ENCODE measurements at regions not wholly inside any gene's neighbourhood (a gene's known extent, or its start where the extent isn't known, plus 50 kb on each side); places are given as distances from the start of the nearest gene placed in this dataset.

DNA sequence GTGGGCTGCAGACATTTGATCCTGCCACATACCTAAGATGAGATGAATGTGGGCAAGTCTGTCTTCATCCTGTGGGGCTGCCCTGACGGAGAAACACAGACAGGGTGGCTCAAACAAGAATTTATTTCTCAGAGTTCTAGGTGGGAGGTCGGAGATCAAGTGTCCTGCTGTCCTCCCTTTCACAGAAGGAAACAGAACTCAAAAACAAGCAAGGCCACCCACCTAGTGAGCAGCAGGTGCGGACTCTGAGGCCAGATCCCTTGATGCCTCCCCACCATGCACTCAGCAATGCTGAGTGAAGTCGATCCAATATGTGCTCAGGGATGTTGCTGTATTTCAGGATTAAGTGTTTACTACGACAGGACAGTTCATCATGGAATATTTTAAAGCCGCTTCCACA lies 63.0 kb upstream of the SNTG2 start:
- no peaks in the 10 kb centered on the region for H3K4me1 ChIP-seq (ENCODE audit: insufficient read depth)
- 66 to 83% (median 71%) methylated on average over 6 of the region's 6 CpGs for WGBS, 3 donors
- no peak overlapping the region for H3K27ac ChIP-seq
- intact Hi-C loops (cut with DNase I): no loop called here
- TF ChIP-seq, protein P1, sequence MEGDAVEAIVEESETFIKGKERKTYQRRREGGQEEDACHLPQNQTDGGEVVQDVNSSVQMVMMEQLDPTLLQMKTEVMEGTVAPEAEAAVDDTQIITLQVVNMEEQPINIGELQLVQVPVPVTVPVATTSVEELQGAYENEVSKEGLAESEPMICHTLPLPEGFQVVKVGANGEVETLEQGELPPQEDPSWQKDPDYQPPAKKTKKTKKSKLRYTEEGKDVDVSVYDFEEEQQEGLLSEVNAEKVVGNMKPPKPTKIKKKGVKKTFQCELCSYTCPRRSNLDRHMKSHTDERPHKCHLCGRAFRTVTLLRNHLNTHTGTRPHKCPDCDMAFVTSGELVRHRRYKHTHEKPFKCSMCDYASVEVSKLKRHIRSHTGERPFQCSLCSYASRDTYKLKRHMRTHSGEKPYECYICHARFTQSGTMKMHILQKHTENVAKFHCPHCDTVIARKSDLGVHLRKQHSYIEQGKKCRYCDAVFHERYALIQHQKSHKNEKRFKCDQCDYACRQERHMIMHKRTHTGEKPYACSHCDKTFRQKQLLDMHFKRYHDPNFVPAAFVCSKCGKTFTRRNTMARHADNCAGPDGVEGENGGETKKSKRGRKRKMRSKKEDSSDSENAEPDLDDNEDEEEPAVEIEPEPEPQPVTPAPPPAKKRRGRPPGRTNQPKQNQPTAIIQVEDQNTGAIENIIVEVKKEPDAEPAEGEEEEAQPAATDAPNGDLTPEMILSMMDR (IDR thresholded peaks at IDR 0.05): no peak
- TF ChIP-seq POLR2A (IDR thresholded peaks at IDR 0.05) (no peak), EP300 (IDR thresholded peaks at IDR 0.05) (no peak)
- no peaks in the 10 kb centered on the region for H3K36me3 ChIP-seq
- H3K27me3 ChIP-seq: no peaks in the 10 kb centered on the region
- no peak overlapping the region for H3K4me3 ChIP-seq
- no peak for DNase-seq
- H3K9me3 ChIP-seq: no peaks in the 10 kb centered on the region

GRCh38 chr2:886072-887022 lies 64.3 kb upstream of the SNTG2 start:
- intact Hi-C loops (cut with DNase I): no loop called here
- Histone ChIP-seq H3K27ac (no peak overlapping the region), H3K36me3 (no peaks in the 10 kb centered on the region), H3K4me3 (no peak overlapping the region), H3K27me3 (no peaks in the 10 kb centered on the region), H3K4me1 (ENCODE audit: insufficient read depth) (no peaks in the 10 kb centered on the region), H3K9me3 (no peaks in the 10 kb centered on the region)
- DNase-seq: no peak
- no peak for TF ChIP-seq EP300 (IDR thresholded peaks at IDR 0.05)
- WGBS, 3 donors: 92 to 94% (median 93%) methylated on average over 34 of the region's 34 CpGs

GRCh38 chr2:885230-886071 lies 65.2 kb upstream of the SNTG2 start:
- 86 to 89% (median 87%) methylated on average over 26 of the region's 26 CpGs for WGBS, 3 donors
- intact Hi-C loops (cut with DNase I): no loop called here
- Histone ChIP-seq H3K27ac (no peak overlapping the region), H3K9me3 (no peaks in the 10 kb centered on the region), H3K36me3 (no peaks in the 10 kb centered on the region), H3K4me3 (no peak overlapping the region), H3K4me1 (ENCODE audit: insufficient read depth) (no peaks in the 10 kb centered on the region), H3K27me3 (no peaks in the 10 kb centered on the region)
- no peak for DNase-seq
- no peak for TF ChIP-seq POLR2A (IDR thresholded peaks at IDR 0.05)
- TF ChIP-seq EP300 (IDR thresholded peaks at IDR 0.05): no peak
- TF ChIP-seq, protein P1 (IDR thresholded peaks at IDR 0.05): no peak

DNA sequence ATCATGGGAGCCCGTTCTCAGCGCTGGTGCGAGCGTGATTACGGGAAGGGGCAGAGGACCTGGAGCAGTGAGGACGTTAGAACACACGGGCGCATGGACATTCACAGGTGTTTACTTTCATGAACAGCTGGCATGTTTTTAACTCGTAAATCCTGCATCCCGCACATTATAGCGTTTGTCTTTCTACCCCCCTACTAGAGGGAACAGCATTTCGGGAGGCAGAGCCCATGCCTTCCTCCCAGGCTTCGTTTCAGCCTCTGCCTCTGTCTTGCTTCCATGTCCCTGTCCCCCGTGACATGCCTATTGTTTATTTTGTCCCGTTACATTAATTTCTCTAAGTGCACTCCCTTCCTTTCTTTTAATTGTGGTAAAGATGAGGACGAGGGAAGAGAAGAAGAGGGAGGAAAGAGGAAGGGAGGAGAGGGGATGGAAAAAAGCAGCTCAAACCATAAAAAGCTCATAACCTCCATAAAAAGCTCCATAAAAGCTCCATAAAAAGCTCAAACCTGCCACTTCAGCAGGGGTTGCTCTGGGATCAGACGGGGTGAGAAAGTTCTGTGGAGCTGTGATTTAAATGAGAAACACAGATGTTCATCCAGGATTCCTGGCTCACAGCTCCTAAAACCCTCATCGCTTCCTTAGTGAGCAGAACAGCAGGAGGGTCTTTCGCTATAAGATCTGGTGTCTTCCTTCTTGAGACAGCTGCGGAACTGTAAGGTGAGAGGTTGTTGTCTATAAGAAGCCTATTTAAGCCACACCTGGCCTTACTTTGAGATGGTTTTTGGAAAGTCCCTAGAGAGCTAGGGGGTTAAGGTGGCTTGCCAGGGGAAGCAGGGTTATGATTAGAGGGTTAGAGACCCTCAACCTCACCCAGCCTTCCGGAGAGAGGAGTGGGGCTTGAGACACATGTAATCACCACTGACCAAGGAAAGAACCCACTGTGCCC lies 66.6 kb upstream of the SNTG2 start:
- H3K27me3 ChIP-seq: no peaks in the 10 kb centered on the region
- DNase-seq: no peak
- TF ChIP-seq EP300 (IDR thresholded peaks at IDR 0.05) (no peak), POLR2A (IDR thresholded peaks at IDR 0.05) (no peak)
- TF ChIP-seq, protein P1 (IDR thresholded peaks at IDR 0.05): no peak
- H3K4me3 ChIP-seq: no peak overlapping the region
- H3K9me3 ChIP-seq: no peaks in the 10 kb centered on the region
- no peak overlapping the region for H3K27ac ChIP-seq
- intact Hi-C loops (cut with DNase I): no loop called here
- WGBS, 3 donors: 29 to 37% (median 34%) methylated on average over 21 of the region's 21 CpGs
- no peaks in the 10 kb centered on the region for H3K4me1 ChIP-seq (ENCODE audit: insufficient read depth)
- H3K36me3 ChIP-seq: no peaks in the 10 kb centered on the region

Measured in ovary (tissue), 7 donors.